ENCODE measurements at regions not wholly inside any gene's neighbourhood (a gene's known extent, or its start where the extent isn't known, plus 50 kb on each side); places are given as distances from the start of the nearest gene placed in this dataset.

DNA sequence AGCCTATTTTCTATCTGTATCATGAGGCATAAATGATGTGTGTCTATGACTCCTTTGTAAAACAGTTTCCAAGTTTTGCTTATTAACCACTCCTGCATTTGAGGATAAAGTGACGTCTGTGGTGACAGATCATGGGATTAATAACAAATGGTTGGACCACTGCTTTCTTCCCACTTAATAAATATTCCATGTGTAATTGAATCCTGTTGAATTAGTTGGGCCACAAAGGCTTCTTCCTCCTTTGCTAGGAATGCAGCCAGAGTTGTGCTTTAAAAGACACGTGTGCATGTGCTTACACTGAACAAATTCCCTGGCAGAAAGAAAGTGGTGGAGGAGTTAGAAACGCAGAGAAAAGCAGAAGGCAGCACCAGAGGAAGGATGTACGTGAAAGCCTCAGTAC lies 150.2 kb downstream of the ACTBL2 start:
- no peak for DNase-seq

DNA sequence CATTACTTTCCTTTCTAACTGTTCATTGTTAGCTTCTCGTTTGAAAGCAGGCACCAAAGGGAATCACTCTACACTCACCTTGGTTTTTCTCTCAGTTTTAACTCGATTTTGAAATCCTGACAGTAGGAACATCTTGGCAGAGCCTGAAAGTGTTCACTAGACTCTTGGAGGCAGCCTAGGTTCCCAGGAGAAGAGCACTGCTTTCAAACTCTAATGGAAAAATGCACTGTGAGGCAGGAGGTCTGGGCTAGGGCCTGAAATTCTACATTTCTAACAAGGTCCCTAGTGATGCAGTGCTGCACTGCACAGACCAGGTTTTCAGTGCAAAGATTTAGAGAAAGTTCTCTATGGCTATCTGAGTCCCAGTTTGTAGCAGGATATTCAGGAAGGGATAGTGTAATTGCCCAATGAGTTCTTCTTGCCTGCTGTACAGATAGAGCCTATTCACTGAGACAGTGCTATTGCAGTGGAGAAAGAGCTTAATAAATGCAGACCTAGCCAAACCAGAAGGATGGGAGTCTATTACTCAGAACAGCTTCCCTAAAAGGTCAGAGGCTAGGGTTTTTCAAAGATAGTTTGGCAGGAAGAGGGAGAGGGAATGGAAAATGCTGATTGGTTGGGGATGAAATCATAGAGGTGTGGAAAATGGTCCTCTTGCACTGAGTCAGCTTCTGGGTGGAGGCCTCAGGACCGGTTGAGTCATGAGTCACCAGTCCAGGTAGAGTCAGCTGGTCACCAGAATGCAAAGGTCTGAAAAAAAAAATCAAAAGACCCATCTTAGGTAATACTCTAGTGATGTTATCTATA lies 153.9 kb downstream of the GPBP1 start:
- DNase-seq, result no peak

GRCh38 chr5:57325678-57326397 lies 152.0 kb downstream of the GPBP1 start:
- DNase-seq, result no peak

DNA sequence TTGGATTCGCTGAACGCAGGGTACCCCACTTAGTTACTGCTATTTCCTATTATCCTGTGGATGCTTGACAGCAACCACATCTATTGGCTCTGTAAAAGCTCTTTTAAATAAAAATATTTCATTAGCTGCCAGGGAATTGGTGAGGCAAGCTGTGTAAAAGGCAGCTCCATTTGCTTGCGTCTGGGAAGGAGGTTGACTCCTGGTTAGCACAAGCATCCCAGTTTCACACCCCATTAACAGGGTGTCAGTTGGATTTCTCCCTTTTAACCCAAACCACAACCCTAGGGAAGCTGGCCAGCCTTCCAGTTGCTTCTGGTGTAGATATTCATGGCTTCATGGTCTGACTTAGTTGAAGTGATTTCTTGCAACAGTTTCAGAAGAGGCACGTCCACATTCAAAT lies 151.0 kb downstream of the GPBP1 start:
- no peak for DNase-seq

DNA sequence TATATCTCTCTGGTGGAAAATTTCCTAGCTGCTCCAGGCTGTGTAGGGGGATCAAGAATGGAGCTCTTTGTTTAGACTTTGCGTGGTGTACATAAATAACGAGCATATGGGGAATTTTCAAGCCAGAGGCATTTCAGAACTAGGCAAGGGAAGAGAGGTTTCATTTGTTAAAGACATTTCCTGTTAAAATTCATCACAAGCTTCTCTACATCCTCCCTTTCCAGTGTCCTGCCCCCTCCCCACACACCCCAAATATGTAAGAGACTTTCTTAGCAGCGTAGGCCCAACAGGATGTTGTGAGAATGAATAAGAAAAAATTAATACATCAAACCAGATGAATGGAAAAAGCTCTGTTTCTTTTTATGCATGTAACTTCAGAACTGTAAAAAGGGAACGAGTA lies 150.3 kb downstream of the GPBP1 start:
- no peak for DNase-seq

GRCh38 chr5:57320582-57320981 lies 146.7 kb downstream of the GPBP1 start:
- DNase-seq, result no peak

GRCh38 chr5:57319628-57320027 lies 145.8 kb downstream of the GPBP1 start:
- no peak for DNase-seq

- no peak for DNase-seq
These were observed 144.4 kb downstream of the GPBP1 start for GRCh38 chr5:57318251-57318650.

GRCh38 chr5:57317341-57317740 lies 143.5 kb downstream of the GPBP1 start:
- no peak for DNase-seq

DNA sequence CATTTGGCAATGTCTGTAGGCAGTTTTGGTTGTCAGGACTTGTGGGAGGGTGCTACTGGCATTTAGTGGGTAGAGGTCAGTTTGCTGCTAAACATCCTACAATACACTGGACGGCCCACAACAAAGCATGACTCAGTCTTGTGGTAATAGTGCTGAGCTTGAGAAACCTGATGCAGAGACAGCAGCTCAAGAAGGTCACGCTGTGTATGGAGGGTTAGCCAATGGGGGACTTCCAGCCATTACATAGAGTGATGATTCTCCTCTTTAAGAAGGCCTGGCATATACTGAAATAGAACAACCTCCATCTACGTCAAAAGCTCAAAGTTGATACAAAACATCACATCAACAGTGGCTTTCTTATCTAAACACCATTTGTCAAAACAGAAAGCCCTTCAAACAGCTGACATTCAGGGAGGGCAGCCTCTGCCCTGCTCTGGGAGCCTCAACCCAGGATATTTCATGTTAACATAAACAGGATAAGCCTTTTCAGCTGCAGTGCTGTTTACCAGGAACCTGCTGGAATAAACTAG lies 143.0 kb downstream of the GPBP1 start:
- no peak for DNase-seq

- no peak for DNase-seq
These were observed 142.1 kb downstream of the GPBP1 start for GRCh38 chr5:57315941-57316340.
